Non-pigmented ciliary epithelial cell (primary cell): ENCODE measurements at regions not wholly inside any gene's neighbourhood (a gene's known extent, or its start where the extent isn't known, plus 50 kb on each side); places are given as distances from the start of the nearest gene placed in this dataset.

Experiments
- DNase-seq: peaks from one replicate; pipeline ENCODE4 v3.0.0-alpha.2; 2010; ENCODE audit warnings: low read depth

GRCh38 chr13:110097013-110097412 lies 209.9 kb downstream of the COL4A1 start:
- no peak for DNase-seq

- DNase-seq = no peak
Observed at GRCh38 chr13:110092831-110093247, 214.1 kb downstream of the COL4A1 start.

DNA sequence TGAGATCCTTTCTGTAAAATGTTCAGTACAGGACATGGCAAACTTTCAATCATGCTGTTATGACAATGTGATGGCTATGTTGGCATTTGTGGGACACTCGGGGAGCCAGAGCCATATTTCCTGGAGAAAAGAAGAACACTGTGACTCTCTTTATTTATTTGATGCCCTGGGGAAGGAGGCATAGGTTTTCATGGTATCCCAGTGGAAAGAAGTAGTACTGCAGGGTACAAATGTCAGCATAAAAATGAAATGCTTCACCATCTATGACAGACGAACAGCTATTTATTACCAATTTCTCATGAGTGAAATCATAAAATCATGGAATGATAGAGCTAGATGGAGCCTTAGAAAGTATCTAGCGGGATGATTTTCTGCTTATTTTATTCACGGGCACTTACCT lies 217.1 kb downstream of the COL4A1 start:
- no peak for DNase-seq

GRCh38 chr13:110089100-110089499 lies 217.9 kb downstream of the COL4A1 start:
- DNase-seq = no peak

GRCh38 chr13:110073982-110074381 lies 233.0 kb downstream of the COL4A1 start:
- no peak for DNase-seq

DNA sequence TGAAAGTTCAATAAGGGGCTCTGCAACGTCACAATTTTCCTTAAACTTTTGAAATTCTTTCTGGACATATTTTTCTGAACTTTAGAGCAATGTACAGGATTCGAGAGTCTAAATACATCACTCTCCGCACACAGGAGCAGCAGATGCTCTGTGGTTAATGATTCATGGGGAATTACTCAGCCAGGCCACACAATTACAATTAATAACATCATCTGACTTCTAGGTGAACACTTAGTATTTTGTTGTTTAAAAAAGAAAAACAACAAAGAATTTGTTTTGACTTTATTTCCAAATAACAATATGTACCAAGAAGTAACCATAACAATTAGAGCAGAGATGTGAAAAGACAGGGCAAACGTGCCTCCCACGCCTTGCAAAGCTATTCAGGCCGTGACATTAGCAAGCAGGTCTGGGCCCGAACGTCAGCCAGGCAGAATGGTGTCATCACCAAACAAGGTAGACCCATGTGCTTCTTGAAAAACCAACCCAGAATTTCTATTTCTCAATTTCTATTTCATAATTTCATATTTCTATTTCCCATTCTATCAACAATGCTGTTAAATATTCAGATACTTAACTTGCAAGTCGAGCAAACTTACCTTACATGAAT lies 236.3 kb downstream of the COL4A1 start:
- peak; percentile 59 for DNase-seq

DNA sequence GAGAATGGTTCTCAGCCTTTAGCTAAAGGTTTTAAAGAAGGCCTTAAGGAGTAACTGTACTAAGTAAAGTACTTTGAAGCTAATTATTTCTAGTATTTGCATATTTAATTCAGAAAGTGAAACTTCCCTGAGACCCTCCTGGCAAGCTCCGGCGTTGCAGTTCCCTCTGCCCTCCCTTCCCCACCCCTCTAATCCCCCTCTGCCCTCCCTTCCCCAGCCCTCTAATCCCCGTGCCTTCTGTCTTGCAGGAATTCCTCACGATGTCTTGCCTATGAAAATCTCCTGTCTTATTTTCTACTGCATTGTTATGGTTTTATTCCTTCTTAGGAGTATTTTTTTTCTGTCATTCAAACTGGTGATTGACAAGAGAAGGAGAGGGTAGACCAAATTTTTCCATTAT lies 236.9 kb downstream of the COL4A1 start:
- no peak for DNase-seq

DNA sequence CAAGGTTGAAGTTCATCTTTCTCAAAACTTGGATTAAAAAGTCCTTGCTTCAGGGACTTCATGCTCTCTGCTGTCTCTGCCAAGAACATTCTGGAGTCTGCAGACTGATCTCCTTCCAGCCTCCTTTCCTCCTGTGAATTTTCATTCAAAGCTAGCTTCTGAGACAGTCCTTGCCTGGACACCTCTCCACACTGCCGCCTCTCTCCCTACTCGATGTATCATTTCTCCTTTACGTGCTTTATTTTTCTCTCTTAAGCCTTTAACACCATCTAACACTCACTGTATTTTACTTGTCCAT lies 238.8 kb downstream of the COL4A1 start:
- no peak for DNase-seq

DNA sequence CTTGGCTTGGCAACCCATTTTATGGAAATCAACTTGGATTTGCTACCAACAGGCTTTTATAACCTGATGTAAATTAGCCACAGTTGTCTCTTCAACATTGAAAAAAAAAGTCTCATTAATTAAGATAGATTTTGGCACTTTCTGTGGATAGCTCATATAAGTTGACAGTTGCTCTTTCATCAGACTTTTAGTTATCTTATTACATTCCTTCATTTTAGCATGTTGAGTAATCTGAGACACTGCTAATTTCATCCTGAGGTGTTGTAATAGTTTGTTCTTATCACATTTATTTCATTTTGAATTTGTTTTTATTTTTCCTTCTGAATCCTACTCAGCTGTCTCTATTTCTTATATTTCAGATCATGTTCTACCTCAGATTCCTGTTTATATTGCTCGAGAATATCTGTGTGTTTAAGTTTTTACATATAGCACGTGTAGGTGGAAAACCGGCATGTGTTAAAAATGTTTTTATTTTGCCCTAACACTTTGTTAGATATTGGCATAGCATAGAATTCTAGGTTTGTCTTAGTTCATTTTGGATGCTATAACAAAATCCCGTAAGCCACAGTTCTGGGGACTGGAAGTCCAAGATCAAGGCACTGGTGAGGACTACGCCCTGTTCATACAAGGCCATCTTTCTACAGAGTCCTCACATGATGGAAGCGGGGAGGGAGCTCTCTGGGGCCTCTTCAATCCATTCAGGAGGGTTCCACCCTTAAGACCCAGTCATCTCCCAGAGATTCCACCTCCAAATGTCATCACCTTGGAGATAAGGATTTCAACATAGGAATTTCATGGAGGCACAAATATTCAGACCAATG lies 239.4 kb downstream of the COL4A1 start:
- DNase-seq = no peak

GRCh38 chr13:110065780-110066179 lies 241.2 kb downstream of the COL4A1 start:
- DNase-seq = no peak

GRCh38 chr13:110063490-110064421 lies 243.2 kb downstream of the COL4A1 start:
- DNase-seq = no peak

DNA sequence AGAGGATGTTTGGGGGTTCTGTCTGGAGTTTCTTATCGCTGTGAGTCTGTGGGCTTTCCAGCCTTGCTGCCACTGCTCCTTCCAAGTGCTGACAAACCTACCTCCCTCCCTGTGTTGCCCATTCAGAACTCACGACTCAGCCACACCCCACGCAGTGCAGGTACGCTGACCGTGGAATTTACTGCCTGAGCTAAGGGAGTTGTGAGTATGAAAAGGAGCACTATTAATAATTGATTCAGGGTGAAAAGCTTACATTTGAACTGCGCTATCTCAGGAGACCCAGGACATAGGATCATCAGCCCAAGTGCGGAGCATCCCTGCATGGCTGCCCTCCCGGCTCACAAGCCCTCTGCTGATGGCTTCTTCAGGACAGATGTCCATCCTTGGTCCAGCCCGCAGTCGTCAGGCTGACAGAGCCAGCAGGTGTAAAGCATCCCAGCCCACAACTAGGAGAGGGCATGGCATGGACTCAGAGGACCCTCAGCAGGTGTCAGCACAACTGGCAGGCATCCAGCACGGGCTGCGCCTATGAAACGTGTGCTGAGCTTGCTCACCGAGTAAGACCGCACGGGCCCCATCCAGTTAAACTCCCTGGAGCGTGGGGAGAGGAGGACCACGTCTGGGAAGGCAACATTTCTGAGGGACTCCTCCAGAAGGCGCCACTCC lies 244.0 kb downstream of the COL4A1 start:
- no peak for DNase-seq

DNA sequence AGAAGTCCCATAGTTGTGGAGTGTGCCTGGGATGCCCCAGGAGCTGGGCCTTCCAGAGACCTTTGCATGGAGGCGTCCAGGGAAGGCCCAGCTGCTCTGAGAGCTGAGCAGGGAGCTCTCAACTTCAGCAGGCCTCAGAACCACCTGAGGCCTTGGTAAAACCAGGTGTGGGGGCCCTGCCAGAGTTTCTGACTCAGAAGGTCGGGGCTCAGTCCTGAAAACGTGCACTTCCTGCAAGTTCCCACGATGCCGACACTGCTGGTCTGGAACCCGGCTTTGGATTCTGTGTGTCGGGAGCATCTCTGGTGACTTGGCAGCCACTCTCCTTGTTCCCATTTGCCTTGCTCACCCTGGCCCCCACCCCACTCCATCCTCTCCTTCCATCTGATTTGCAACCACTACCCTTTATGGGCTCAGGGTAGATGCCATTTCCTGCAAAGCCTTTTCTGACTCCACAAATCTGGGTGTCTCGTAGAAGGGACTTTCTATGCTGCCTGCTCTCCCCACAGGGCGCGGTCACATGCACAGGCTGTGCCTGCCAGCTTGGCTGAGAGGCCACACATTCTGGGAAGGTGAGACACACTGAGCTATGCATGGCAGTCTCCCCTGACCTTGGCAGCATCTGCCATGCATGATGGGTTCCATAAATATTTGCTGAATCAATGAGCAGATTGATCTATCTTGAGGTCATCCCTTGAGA lies 244.7 kb downstream of the COL4A1 start:
- no peak for DNase-seq

DNA sequence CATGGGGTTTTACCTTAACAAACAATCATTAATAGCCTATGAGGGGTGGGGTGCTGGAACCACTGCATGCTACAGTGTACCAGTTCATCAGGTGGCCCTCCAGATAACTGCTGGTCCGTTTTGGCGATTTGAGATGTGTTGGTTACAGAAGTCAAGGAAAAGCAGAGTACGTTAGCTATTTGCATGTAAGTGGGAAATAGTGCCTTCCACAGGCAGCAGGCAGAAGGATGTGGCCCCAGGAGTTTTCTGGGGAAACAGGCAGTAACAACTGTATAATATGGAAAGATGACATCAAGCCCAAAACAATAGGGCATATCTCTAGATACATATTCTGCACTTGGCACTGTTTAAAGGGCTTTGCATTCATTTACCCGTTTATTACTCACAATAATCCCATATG lies 245.7 kb downstream of the COL4A1 start:
- no peak for DNase-seq

- no peak for DNase-seq
Observed at GRCh38 chr13:110057052-110057451, 249.9 kb downstream of the COL4A1 start.

- DNase-seq = no peak
Observed at GRCh38 chr13:110056640-110057039, 250.3 kb downstream of the COL4A1 start.

DNA sequence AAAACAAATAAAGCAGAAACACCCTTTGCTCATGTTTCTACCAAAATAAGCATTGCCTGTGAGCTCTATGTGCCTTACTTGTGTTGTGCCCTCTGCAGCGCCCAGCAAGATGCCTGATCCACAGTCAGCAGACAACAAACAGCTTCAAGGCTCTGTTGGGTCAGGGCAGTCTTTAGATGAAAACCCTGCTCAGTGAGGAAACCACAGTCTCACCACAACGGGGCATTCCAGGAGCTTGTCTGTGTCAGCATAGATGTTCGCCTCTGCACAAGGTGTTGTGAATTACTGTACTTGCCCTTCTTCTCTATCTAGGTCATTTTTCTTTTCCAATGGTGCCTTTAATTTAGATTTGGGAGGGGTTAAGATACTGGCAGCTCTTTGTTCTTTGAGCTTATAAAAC lies 251.9 kb downstream of the COL4A1 start:
- DNase-seq = peak; percentile 42

DNA sequence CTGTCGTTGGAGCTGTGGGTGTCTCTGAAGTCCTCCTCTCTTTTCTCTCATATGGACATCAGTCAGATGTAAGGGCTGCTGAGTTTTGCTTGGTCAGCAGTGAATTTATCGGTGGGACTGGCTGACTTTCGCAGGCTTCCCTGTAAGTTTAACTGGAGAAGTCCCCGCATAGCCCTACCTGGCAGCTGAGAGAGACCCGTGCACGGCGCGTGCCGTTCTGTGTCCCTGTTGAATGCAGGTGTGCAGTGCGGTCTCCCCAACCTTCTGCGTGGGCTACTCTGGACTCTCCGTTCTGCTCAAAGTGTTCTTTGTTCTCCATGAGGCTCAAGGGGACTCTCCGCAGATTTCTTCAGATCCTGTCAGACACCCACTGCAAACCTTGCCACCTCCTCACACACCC lies 252.9 kb downstream of the COL4A1 start:
- DNase-seq = no peak

- DNase-seq = peak; percentile 91
Observed at GRCh38 chr13:110047496-110047895, 259.5 kb downstream of the COL4A1 start.

DNA sequence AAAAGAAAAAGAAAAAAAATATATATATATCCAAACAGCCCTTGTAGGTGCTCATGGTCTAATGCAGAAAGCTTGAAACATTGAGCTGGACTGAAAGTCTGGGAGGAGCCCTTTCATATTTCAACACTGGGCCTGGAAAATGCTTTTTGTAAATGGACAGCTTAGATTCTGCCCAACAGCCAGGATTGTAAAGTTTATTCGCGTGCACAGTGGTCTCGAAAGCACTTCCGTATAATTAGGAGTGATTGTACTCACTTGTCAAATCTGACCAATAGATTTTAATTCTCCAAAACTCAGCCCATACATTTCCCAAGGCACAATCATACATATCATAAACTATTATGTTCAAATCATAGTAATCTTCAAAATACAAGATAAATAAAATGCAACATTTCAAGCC lies 260.1 kb downstream of the COL4A1 start:
- DNase-seq = no peak

- no peak for DNase-seq
Observed at GRCh38 chr13:110045919-110046318, 259.5 kb upstream of the IRS2 start.

DNA sequence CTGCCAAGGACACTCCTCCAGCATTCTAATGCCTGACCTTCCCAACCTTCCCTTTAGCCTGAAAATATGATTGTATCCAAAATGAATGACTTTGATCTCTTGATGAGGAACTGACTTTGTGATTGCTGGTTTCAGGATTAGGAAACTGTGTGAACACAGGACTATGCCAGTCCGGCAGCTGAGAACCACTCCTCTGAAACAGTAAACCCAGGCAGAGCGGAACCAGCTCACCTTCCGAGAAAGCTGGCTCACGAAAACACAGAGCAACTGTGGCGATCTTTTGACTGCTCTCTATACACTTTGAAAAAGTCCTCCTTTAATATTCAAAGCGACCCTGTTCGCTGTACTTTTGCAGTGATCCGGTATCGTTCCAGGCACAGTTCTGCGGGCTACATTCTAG lies 258.8 kb upstream of the IRS2 start:
- DNase-seq = no peak
